ENCODE measurements at regions not wholly inside any gene's neighbourhood (a gene's known extent, or its start where the extent isn't known, plus 50 kb on each side); places are given as distances from the start of the nearest gene placed in this dataset.
"Not testable (repeated sequence)": the region's sequence is repeated elsewhere in the genome, so short reads cannot be mapped to it uniquely, and the experiment has no call there.

DNA sequence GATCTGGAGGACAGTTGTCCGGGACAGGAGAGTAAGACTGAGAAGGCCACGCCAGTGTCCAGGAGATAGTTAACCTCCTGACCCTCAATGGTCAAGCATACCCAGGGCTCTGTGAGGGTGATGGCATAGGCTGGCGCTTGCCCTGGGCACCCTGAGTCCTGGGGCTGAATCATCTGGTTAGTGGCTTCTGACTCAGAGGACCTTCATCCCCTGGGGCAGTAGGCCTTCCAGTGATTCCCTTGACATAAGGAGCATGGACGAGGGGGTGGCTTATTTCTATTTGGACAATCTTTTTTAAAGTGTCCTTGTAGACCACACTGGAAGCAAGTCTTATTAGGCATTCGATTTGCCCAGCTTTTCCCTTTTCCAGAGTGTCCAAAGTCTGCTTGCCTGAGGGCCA is 108.4 kb upstream of the SHISA3 start:
- H3K36me3 ChIP-seq (ENCODE audit: control insufficient read depth, insufficient read depth, low read length); H3K9ac ChIP-seq (ENCODE audit: low read depth, low read length); H3K9me3 ChIP-seq (ENCODE audit: control insufficient read depth, insufficient read depth, low read length); H3K4me3 ChIP-seq (ENCODE audit: low read depth, low read length); H3K27me3 ChIP-seq (ENCODE audit: control insufficient read depth, insufficient read depth, low read length); H3K27ac ChIP-seq (ENCODE audit: low read depth, low read length): not testable (repeated sequence)
- H3K4me1 ChIP-seq (ENCODE audit: control insufficient read depth, insufficient read depth, low read length): peaks cover 18% of the 10 kb centered on the region

DNA sequence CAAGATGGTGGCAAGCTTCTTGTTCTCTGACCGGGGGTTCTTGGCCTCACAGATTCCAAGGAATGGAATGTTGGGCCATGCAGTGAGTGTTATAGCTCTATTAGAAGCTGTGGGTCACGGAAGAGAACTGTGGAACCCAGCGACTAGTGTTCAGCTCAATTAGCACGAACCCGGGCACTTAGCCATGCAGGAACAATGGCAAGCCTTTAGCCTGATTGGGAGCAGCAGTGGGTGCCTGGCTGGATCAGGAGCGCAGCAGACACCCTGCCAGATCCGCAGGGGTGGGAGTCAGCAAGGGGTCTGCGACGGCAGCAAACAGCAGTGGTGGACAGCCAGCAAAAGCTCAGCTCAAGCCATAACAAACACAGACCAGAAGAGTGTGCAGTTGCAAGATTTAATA is 105.1 kb upstream of the SHISA3 start:
- H3K36me3 ChIP-seq (ENCODE audit: control insufficient read depth, insufficient read depth, low read length); H3K9me3 ChIP-seq (ENCODE audit: control insufficient read depth, insufficient read depth, low read length); H3K9ac ChIP-seq (ENCODE audit: low read depth, low read length); H3K4me3 ChIP-seq (ENCODE audit: low read depth, low read length); H3K27me3 ChIP-seq (ENCODE audit: control insufficient read depth, insufficient read depth, low read length); H3K27ac ChIP-seq (ENCODE audit: low read depth, low read length): not testable (repeated sequence)
- peaks cover 32% of the 10 kb centered on the region for H3K4me1 ChIP-seq (ENCODE audit: control insufficient read depth, insufficient read depth, low read length)

DNA sequence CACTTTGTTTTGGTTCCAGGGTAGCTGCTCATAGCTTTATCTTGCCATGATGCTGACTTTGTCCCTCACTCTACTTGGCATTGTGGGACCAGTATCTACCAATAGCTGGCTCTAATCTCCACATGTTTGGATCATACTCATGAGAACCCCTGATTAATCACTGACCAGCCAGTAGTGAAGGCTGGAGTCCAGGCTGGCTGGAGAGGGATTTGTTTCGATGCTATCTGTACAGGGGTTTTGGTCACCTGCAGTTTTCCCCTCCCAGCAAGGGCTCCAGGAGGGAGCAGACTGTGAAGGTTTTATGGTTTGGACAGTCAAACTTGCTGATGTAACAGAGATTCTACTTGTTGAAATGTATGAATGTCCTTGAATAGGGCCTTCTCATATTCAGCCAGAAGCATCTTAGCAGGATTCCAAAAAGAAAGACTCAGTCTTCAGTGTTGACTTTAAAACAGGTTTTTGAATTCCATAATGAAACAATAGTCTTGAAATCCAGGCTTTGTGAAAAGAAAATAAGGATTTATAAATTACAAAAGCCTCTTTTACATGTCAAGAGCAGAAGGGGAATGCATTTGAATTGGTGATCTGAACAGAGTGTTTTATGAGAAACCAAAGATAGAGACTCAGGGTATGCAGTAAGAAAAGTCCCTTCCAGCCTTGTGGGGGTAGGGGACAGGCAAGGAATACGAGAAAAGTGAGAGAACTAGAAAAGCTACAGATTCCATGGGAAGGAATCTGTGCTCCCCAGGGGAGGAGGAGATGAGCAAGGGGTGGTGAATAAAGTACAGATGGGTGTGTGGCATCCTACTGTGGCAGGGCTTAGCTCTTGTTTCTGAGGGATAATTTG is 103.1 kb upstream of the SHISA3 start:
- H3K4me1 ChIP-seq (ENCODE audit: control insufficient read depth, insufficient read depth, low read length): peaks cover 37% of the 10 kb centered on the region
- H3K9ac ChIP-seq (ENCODE audit: low read depth, low read length): peak overlapping the region; percentile 58
- H3K36me3 ChIP-seq (ENCODE audit: control insufficient read depth, insufficient read depth, low read length): no peaks in the 10 kb centered on the region
- no peaks in the 10 kb centered on the region for H3K9me3 ChIP-seq (ENCODE audit: control insufficient read depth, insufficient read depth, low read length)
- no peaks in the 10 kb centered on the region for H3K27me3 ChIP-seq (ENCODE audit: control insufficient read depth, insufficient read depth, low read length)
- H3K4me3 ChIP-seq (ENCODE audit: low read depth, low read length): no peak overlapping the region
- peak overlapping the region; percentile 97 for H3K27ac ChIP-seq (ENCODE audit: low read depth, low read length)

DNA sequence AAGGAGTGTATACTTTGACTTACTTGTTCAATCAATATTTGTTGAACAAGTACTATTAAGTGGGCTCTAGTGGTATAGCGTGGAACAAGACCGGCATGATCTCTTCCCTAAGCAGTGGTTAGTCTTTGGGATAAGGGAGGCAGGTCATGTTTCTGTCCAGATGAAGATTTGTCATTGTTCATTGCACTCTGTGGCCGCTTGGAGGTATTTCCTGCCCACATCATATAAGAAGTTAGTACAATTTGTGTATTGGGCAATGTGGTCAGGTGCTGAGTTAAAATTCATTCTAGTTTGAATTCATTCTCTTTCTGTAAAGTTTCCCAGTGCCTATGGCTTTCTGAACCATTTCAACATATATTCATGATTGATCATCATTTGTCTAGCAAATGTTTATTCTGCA is 101.1 kb upstream of the SHISA3 start:
- Histone ChIP-seq H3K4me3 (ENCODE audit: low read depth, low read length) (no peak overlapping the region), H3K27ac (ENCODE audit: low read depth, low read length) (no peak overlapping the region), H3K9me3 (ENCODE audit: control insufficient read depth, insufficient read depth, low read length) (no peaks in the 10 kb centered on the region), H3K27me3 (ENCODE audit: control insufficient read depth, insufficient read depth, low read length) (no peaks in the 10 kb centered on the region), H3K36me3 (ENCODE audit: control insufficient read depth, insufficient read depth, low read length) (no peaks in the 10 kb centered on the region), H3K4me1 (ENCODE audit: control insufficient read depth, insufficient read depth, low read length) (peaks cover 33% of the 10 kb centered on the region), H3K9ac (ENCODE audit: low read depth, low read length) (no peak overlapping the region)

DNA sequence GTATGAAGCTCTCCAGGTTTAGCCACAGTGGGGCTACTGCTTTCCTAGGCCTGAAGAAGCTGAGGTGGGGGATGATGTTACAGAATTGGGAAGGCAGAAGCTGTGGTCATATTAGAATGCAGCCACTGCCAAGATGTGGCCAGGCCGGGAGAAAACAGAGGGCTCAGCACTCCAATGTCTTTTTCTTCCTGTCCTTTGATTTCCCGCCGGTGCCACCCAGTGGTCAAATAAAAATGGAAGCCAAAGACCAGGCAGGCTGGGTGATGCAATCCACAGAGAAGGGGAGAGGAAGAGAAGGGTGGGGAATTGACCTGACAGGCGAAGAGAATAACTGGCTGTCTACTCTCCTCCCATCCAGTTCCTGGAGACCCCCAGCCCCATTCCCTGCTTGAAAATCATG is 94.9 kb upstream of the SHISA3 start:
- H3K36me3 ChIP-seq (ENCODE audit: control insufficient read depth, insufficient read depth, low read length): no peaks in the 10 kb centered on the region
- H3K4me1 ChIP-seq (ENCODE audit: control insufficient read depth, insufficient read depth, low read length): peaks cover 14% of the 10 kb centered on the region
- H3K27ac ChIP-seq (ENCODE audit: low read depth, low read length): peak overlapping the region; percentile 45
- H3K9ac ChIP-seq (ENCODE audit: low read depth, low read length): no peak overlapping the region
- H3K27me3 ChIP-seq (ENCODE audit: control insufficient read depth, insufficient read depth, low read length): no peaks in the 10 kb centered on the region
- no peak overlapping the region for H3K4me3 ChIP-seq (ENCODE audit: low read depth, low read length)
- H3K9me3 ChIP-seq (ENCODE audit: control insufficient read depth, insufficient read depth, low read length): no peaks in the 10 kb centered on the region

DNA sequence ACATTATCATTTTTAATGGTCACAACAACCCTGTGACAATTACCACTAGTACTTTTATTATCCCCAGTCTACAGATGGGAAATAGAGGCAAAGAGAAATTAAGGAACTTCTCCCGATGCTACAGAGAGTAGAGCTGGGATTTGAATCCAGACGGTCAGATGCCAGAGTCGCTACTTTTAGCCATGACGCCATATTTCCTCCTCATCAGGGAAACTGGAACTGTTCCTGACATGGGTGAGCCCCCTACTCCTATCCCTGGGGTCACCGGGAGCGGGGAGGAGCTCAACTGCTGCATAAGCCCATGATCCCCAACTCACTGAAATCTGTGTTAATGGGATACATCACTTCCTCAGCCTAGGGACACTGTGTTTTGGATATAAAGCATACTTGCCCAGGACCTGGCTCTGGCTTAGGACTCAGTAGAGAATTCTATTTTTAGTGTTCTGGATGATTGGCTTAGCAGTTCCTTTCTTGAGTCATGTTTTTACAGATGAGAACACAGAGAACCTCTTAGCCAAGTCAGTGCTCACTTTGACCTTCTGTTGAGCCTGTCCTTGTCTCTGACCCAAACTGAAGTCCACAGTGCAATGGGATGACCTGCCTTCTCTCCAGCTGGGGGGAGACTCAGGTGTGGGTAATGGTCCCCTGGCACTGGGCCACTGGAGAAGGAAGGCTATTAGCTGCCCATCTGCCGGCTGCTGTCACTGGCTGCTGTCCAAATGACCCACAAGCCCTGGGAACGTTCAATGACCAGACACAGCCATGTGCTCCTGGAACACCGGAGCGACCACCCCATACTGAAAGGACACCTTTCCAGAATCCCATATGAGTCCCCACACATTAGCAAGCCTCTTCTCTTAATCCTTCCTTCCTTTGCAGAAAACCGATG is 90.8 kb upstream of the SHISA3 start:
- H3K9ac ChIP-seq (ENCODE audit: low read depth, low read length): no peak overlapping the region
- no peaks in the 10 kb centered on the region for H3K9me3 ChIP-seq (ENCODE audit: control insufficient read depth, insufficient read depth, low read length)
- H3K4me1 ChIP-seq (ENCODE audit: control insufficient read depth, insufficient read depth, low read length): peaks cover 27% of the 10 kb centered on the region

DNA sequence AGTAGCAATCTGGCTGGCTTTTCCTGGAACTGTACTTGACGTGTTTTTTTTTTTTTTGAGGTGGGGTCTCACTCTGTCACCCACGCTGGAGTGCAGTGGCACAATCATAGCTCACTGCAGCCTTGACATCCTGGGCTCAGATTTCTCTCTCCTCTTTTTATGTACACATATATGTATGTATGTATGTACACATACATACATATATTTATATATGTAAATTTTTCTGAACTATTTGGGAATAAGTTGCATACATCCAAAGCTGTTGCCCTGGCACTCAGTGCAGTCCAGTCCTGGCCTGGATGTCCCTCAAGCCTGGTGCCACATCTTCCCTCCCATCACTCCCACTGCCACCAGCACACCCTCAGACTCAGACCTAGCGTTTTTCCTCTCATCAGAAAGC is 89.0 kb upstream of the SHISA3 start:
- Histone ChIP-seq H3K27ac (ENCODE audit: low read depth, low read length) (no peak overlapping the region), H3K27me3 (ENCODE audit: control insufficient read depth, insufficient read depth, low read length) (no peaks in the 10 kb centered on the region), H3K4me3 (ENCODE audit: low read depth, low read length) (no peak overlapping the region), H3K4me1 (ENCODE audit: control insufficient read depth, insufficient read depth, low read length) (peaks cover 22% of the 10 kb centered on the region), H3K9ac (ENCODE audit: low read depth, low read length) (no peak overlapping the region), H3K36me3 (ENCODE audit: control insufficient read depth, insufficient read depth, low read length) (no peaks in the 10 kb centered on the region), H3K9me3 (ENCODE audit: control insufficient read depth, insufficient read depth, low read length) (0 out of 2 replicates have a peak, but pooled peaks cover 5% of the 10 kb centered on the region)

More for the DNA sequence above, 90.8 kb upstream of the SHISA3 start:
- H3K27ac ChIP-seq (ENCODE audit: low read depth, low read length): no peak overlapping the region
- no peaks in the 10 kb centered on the region for H3K27me3 ChIP-seq (ENCODE audit: control insufficient read depth, insufficient read depth, low read length)
- no peaks in the 10 kb centered on the region for H3K36me3 ChIP-seq (ENCODE audit: control insufficient read depth, insufficient read depth, low read length)
- H3K4me3 ChIP-seq (ENCODE audit: low read depth, low read length): no peak overlapping the region

DNA sequence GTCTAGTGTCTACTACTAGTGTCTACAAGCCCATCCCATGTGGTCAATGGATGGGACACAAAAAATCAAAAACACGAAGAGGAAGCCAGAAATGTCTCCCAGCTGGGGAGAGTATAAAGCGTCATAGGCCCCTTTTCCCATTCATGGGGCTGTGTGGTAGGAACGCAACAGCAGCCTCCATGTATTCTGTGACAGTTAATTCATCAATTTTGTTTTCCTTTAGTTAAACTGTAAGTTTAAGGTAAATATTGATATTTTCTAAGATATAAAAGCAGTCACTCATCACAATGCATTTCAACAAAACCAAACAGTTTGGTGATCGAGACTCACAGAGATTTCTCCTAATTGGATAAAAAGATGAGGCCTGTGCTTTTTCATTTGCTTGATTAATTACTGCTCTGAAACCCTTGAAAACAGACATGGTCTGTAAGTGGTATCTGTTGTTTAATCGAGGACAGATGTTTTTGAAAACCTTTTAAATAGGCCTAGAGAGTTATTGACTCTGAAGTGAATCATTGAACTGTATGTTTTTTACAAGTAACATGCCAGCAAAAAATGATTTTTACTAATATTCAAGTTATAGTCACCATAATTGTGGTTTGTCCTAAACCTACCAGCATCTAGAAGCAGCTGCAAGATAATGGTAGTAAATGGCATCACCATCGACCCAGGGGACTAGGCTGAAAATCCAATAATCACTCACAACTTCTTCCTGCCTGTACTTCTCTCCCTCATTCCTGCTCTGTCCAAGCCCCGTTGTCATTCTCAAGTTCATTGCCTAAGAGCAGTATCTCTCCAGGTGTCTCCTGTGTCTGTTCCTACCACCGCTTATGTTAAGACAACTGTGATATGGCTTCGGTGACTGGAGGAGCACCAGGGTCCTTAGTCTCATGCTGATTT is 87.7 kb upstream of the SHISA3 start:
- H3K27me3 ChIP-seq (ENCODE audit: control insufficient read depth, insufficient read depth, low read length): no peaks in the 10 kb centered on the region
- H3K27ac ChIP-seq (ENCODE audit: low read depth, low read length): no peak overlapping the region
- H3K4me3 ChIP-seq (ENCODE audit: low read depth, low read length): no peak overlapping the region
- peaks cover 22% of the 10 kb centered on the region for H3K4me1 ChIP-seq (ENCODE audit: control insufficient read depth, insufficient read depth, low read length)
- H3K9ac ChIP-seq (ENCODE audit: low read depth, low read length): no peak overlapping the region
- H3K36me3 ChIP-seq (ENCODE audit: control insufficient read depth, insufficient read depth, low read length): no peaks in the 10 kb centered on the region
- peaks cover 13% of the 10 kb centered on the region for H3K9me3 ChIP-seq (ENCODE audit: control insufficient read depth, insufficient read depth, low read length)

DNA sequence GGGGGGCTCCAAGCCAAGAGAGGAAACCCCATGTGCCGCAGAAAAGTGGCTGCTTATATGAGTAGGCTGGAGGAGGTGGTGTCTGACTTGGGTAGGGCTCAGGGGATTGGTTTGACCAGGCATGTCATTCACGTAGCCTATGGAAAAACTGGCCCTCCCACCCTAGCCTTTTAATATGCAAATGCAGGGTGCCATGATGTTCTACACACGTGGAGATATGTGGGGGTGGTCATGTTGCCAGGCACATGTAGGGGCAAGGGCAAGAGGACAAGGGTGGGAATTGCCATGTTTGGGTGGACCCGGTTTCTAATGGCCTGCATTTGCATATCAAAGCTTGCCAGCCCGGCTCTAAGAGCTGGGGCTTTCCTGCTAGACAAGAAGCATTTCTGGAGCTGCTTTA is 86.9 kb upstream of the SHISA3 start:
- Histone ChIP-seq H3K27me3 (ENCODE audit: control insufficient read depth, insufficient read depth, low read length) (no peaks in the 10 kb centered on the region), H3K9ac (ENCODE audit: low read depth, low read length) (no peak overlapping the region), H3K4me3 (ENCODE audit: low read depth, low read length) (no peak overlapping the region), H3K36me3 (ENCODE audit: control insufficient read depth, insufficient read depth, low read length) (no peaks in the 10 kb centered on the region), H3K4me1 (ENCODE audit: control insufficient read depth, insufficient read depth, low read length) (peaks cover 22% of the 10 kb centered on the region), H3K27ac (ENCODE audit: low read depth, low read length) (no peak overlapping the region), H3K9me3 (ENCODE audit: control insufficient read depth, insufficient read depth, low read length) (peaks cover 16% of the 10 kb centered on the region)

DNA sequence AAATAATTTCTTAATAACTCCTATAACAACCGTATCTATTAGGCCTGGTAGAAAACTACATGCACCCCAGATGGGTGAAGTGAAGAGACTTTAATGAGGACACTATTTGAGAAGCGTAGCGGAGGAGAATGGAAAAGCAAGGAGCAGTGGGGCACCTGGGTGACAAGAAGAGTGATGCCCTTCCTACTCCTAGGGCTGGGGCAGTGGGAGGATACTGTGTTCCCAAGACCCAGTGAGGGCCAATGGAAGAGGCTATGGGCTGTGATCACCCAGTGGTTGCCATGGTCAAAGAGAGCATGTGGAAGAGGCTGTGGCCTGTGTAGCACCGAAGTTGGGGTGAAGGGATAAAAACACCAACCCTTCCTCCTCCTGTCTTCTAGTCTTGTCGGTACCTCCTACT is 86.5 kb upstream of the SHISA3 start:
- H3K4me1 ChIP-seq (ENCODE audit: control insufficient read depth, insufficient read depth, low read length): peaks cover 24% of the 10 kb centered on the region
- H3K9ac ChIP-seq (ENCODE audit: low read depth, low read length): no peak overlapping the region
- no peaks in the 10 kb centered on the region for H3K36me3 ChIP-seq (ENCODE audit: control insufficient read depth, insufficient read depth, low read length)
- peaks cover 16% of the 10 kb centered on the region for H3K9me3 ChIP-seq (ENCODE audit: control insufficient read depth, insufficient read depth, low read length)
- no peaks in the 10 kb centered on the region for H3K27me3 ChIP-seq (ENCODE audit: control insufficient read depth, insufficient read depth, low read length)
- no peak overlapping the region for H3K4me3 ChIP-seq (ENCODE audit: low read depth, low read length)
- H3K27ac ChIP-seq (ENCODE audit: low read depth, low read length): no peak overlapping the region

Measured in HUES48 (cell line).